Endodermal cell (in vitro differentiated cells): ENCODE measurements at regions not wholly inside any gene's neighbourhood (a gene's known extent, or its start where the extent isn't known, plus 50 kb on each side); places are given as distances from the start of the nearest gene placed in this dataset.

ENCODE experiments used
- DNase-seq: peaks from one replicate; pipeline ENCODE4 v3.0.0-alpha.2; 2017
- H3K27ac ChIP-seq: 2 replicates; pipeline ENCODE4 v1.5.1; 2013; ENCODE audit warnings: mild to moderate bottlenecking, low read depth, low read length, moderate library complexity
- H3K27me3 ChIP-seq: 2 replicates; pipeline ENCODE4 v1.6.1; 2013; ENCODE audit warnings: mild to moderate bottlenecking, low read length, moderate library complexity; ENCODE audit not compliant: insufficient read depth, control insufficient read depth, poor library complexity, severe bottlenecking
- H3K36me3 ChIP-seq: 2 replicates; pipeline ENCODE4 v1.7.0; 2013; ENCODE audit warnings: mild to moderate bottlenecking, low read length, moderate library complexity; ENCODE audit not compliant: control insufficient read depth, insufficient read depth
- H3K4me1 ChIP-seq: one replicate; pipeline ENCODE4 v1.7.0; 2013; ENCODE audit warnings: low read length; ENCODE audit not compliant: control insufficient read depth, insufficient read depth
- H3K4me3 ChIP-seq: 2 replicates; pipeline ENCODE4 v1.5.1; 2013; ENCODE audit warnings: mild to moderate bottlenecking, low read length, moderate library complexity
- H3K9ac ChIP-seq: 2 replicates; pipeline ENCODE4 v1.6.1; 2013; ENCODE audit warnings: mild to moderate bottlenecking, low read length, moderate library complexity; ENCODE audit not compliant: poor library complexity, severe bottlenecking; ENCODE audit errors: extremely low read depth
- H3K9me3 ChIP-seq: 2 replicates; pipeline ENCODE4 v1.6.1; 2013; ENCODE audit warnings: mild to moderate bottlenecking, low read length, moderate library complexity; ENCODE audit not compliant: control insufficient read depth
- H3K27ac Mint-ChIP-seq: 2 replicates; pipeline ENCODE4 v1.8.0; 2020; ENCODE audit warnings: mixed read lengths
- H3K27me3 Mint-ChIP-seq: 2 replicates; pipeline ENCODE4 v1.8.0; 2021; ENCODE audit warnings: mild to moderate bottlenecking, mixed read lengths; ENCODE audit not compliant: insufficient read depth
- H3K36me3 Mint-ChIP-seq: 2 replicates; pipeline ENCODE4 v1.8.0; 2020; ENCODE audit warnings: low read depth, mixed read lengths
- H3K4me1 Mint-ChIP-seq: 2 replicates; pipeline ENCODE4 v1.8.0; 2020; ENCODE audit warnings: mixed read lengths
- H3K4me3 Mint-ChIP-seq: 2 replicates; pipeline ENCODE4 v1.8.0; 2020; ENCODE audit warnings: mild to moderate bottlenecking, moderate library complexity, mixed read lengths
- H3K9me3 Mint-ChIP-seq: 2 replicates; pipeline ENCODE4 v1.8.0; 2020; ENCODE audit warnings: mild to moderate bottlenecking, mixed read lengths
- CTCF ChIP-seq: fragments of 200-600 bp; sonication (generic); conservative IDR thresholded peaks from 2 replicates; pipeline ENCODE4 v1.5.0; 2021; ENCODE audit warnings: antibody characterized with exemption, mild to moderate bottlenecking
- WGBS, 2 experiments: methylation state at CpG; one replicate each; pipeline versions ENCODE4 v1.1.5 to v1.1.7; 2013; ENCODE audit warnings: missing lambda C conversion rate in 2 of 2, mixed read lengths in 1 of 2; ENCODE audit not compliant: insufficient coverage in 1 of 2, insufficient read length in 1 of 2; 5-methylcytosine and 5-hydroxymethylcytosine counted together

GRCh38 chr19:28345811-28346210, 867.1 kb downstream of the UQCRFS1 start:
- Histone ChIP-seq H3K27me3 (no peaks in the 10 kb centered on the region), H3K27ac (no peak overlapping the region), H3K4me1 (no peaks in the 10 kb centered on the region), H3K4me3 (no peak overlapping the region), H3K9ac (no peak overlapping the region), H3K36me3 (no peaks in the 10 kb centered on the region), H3K9me3 (peaks cover 9% of the 10 kb centered on the region)
- H3K36me3 Mint-ChIP-seq, result no peaks in the 10 kb centered on the region
- no peaks in the 10 kb centered on the region for H3K4me1 Mint-ChIP-seq
- no peak overlapping the region for H3K27ac Mint-ChIP-seq
- peaks cover 2% of the 10 kb centered on the region for H3K27me3 Mint-ChIP-seq
- no peaks in the 10 kb centered on the region for H3K9me3 Mint-ChIP-seq
- no peak overlapping the region for H3K4me3 Mint-ChIP-seq
- WGBS, 2 experiments, result 97 to 100% methylated on average over 1 to 3 of the region's 3 CpGs
- no peak for DNase-seq
- no peak for TF ChIP-seq CTCF

- 94 to 100% methylated on average over 4 of the region's 5 CpGs for WGBS, 2 experiments
- Histone ChIP-seq H3K27me3 (no peaks in the 10 kb centered on the region), H3K4me1 (no peaks in the 10 kb centered on the region), H3K9ac (no peak overlapping the region), H3K9me3 (peaks cover 14% of the 10 kb centered on the region), H3K4me3 (no peak overlapping the region), H3K36me3 (no peaks in the 10 kb centered on the region), H3K27ac (no peak overlapping the region)
- H3K27me3 Mint-ChIP-seq, result peaks cover 2% of the 10 kb centered on the region
- H3K4me1 Mint-ChIP-seq, result no peaks in the 10 kb centered on the region
- H3K9me3 Mint-ChIP-seq, result peaks cover 23% of the 10 kb centered on the region
- no peak overlapping the region for H3K27ac Mint-ChIP-seq
- H3K4me3 Mint-ChIP-seq, result no peak overlapping the region
- H3K36me3 Mint-ChIP-seq, result no peaks in the 10 kb centered on the region
- no peak for TF ChIP-seq CTCF
- no peak for DNase-seq
These were observed 871.1 kb downstream of the UQCRFS1 start for GRCh38 chr19:28341810-28342350.

- Histone ChIP-seq H3K9me3 (peaks cover 14% of the 10 kb centered on the region), H3K27me3 (no peaks in the 10 kb centered on the region), H3K9ac (no peak overlapping the region), H3K4me1 (no peaks in the 10 kb centered on the region), H3K4me3 (no peak overlapping the region), H3K36me3 (no peaks in the 10 kb centered on the region), H3K27ac (no peak overlapping the region)
- Mint-ChIP-seq H3K9me3 (peaks cover 28% of the 10 kb centered on the region), H3K36me3 (no peaks in the 10 kb centered on the region), H3K27me3 (no peaks in the 10 kb centered on the region), H3K4me3 (no peak overlapping the region), H3K4me1 (no peaks in the 10 kb centered on the region), H3K27ac (no peak overlapping the region)
- WGBS, 2 experiments, result 88 to 90% methylated on average over 4 of the region's 4 CpGs
- no peak for DNase-seq
- no peak for TF ChIP-seq CTCF
These were observed 878.5 kb downstream of the UQCRFS1 start for GRCh38 chr19:28334419-28334818.
